BE2C (cell line): ENCODE measurements at regions not wholly inside any gene's neighbourhood (a gene's known extent, or its start where the extent isn't known, plus 50 kb on each side); places are given as distances from the start of the nearest gene placed in this dataset.

Experiments
- DNase-seq: peaks from one replicate; pipeline ENCODE4 v3.0.0-alpha.2; 2020
- H3K27me3 ChIP-seq: fragments of 250-450 bp; sonication (Bioruptor Pico); 2 replicates; pipeline ENCODE4 v1.5.1; 2020; ENCODE audit warnings: mild to moderate bottlenecking
- H3K36me3 ChIP-seq: fragments of 250-450 bp; sonication (Bioruptor Pico); 2 replicates; pipeline ENCODE4 v1.5.1; 2020; ENCODE audit warnings: mild to moderate bottlenecking
- H3K4me1 ChIP-seq: fragments of 250-450 bp; sonication (Bioruptor Pico); 2 replicates; pipeline ENCODE4 v1.5.1; 2020
- H3K4me3 ChIP-seq: 2 replicates; pipeline ENCODE4 v1.5.1; 2011; ENCODE audit warnings: low read depth, low read length
- H3K9me3 ChIP-seq: fragments of 250-450 bp; sonication (Bioruptor Pico); 2 replicates; pipeline ENCODE4 v1.5.1; 2020
- CTCF ChIP-seq: IDR thresholded peaks from 2 replicates; pipeline ENCODE4 v1.5.1; 2012; ENCODE audit warnings: mild to moderate bottlenecking, low read depth, low read length

- no peaks in the 10 kb centered on the region for H3K27me3 ChIP-seq
Observed at GRCh38 chr20:18981962-18982539, 168.5 kb downstream of the SCP2D1 start.

GRCh38 chr20:18983796-18984195, 170.2 kb downstream of the SCP2D1 start:
- no peaks in the 10 kb centered on the region for H3K9me3 ChIP-seq
- no peak overlapping the region for H3K4me3 ChIP-seq
- H3K36me3 ChIP-seq = no peaks in the 10 kb centered on the region
- H3K4me1 ChIP-seq = no peaks in the 10 kb centered on the region
- TF ChIP-seq CTCF = no peak
- DNase-seq = no peak
- no peaks in the 10 kb centered on the region for H3K27me3 ChIP-seq

More at GRCh38 chr20:18981962-18982539, 168.5 kb downstream of the SCP2D1 start:
- Histone ChIP-seq H3K9me3 (no peaks in the 10 kb centered on the region), H3K4me1 (no peaks in the 10 kb centered on the region), H3K36me3 (no peaks in the 10 kb centered on the region), H3K4me3 (no peak overlapping the region)
- no peak for TF ChIP-seq CTCF
- DNase-seq = no peak

GRCh38 chr20:18984238-18985200, 170.9 kb downstream of the SCP2D1 start:
- no peaks in the 10 kb centered on the region for H3K9me3 ChIP-seq
- no peak overlapping the region for H3K4me3 ChIP-seq
- no peak for TF ChIP-seq CTCF
- no peaks in the 10 kb centered on the region for H3K36me3 ChIP-seq
- DNase-seq = no peak
- H3K27me3 ChIP-seq = no peaks in the 10 kb centered on the region
- no peaks in the 10 kb centered on the region for H3K4me1 ChIP-seq

GRCh38 chr20:18985551-18985950, 172.0 kb downstream of the SCP2D1 start:
- TF ChIP-seq CTCF = no peak
- no peaks in the 10 kb centered on the region for H3K9me3 ChIP-seq
- H3K4me3 ChIP-seq = no peak overlapping the region
- no peaks in the 10 kb centered on the region for H3K4me1 ChIP-seq
- no peaks in the 10 kb centered on the region for H3K36me3 ChIP-seq
- no peak for DNase-seq
- H3K27me3 ChIP-seq = no peaks in the 10 kb centered on the region

GRCh38 chr20:18986146-18986830, 172.7 kb downstream of the SCP2D1 start:
- H3K36me3 ChIP-seq = no peaks in the 10 kb centered on the region
- H3K4me3 ChIP-seq = no peak overlapping the region
- TF ChIP-seq CTCF = no peak
- H3K4me1 ChIP-seq = no peaks in the 10 kb centered on the region
- H3K9me3 ChIP-seq = no peaks in the 10 kb centered on the region
- no peak for DNase-seq
- H3K27me3 ChIP-seq = no peaks in the 10 kb centered on the region
